ENCODE measurements at regions not wholly inside any gene's neighbourhood (a gene's known extent, or its start where the extent isn't known, plus 50 kb on each side); places are given as distances from the start of the nearest gene placed in this dataset.

GRCh38 chr5:63145167-63145566 is 566.5 kb downstream of the LRRC70 start:
- TF ChIP-seq CTCF (IDR thresholded peaks at IDR 0.05) (no peak), ZFX (IDR thresholded peaks at IDR 0.05; ENCODE audit: borderline replicate concordance) (no peak)

Data from 22Rv1 (cell line).